ENCODE measurements at regions not wholly inside any gene's neighbourhood (a gene's known extent, or its start where the extent isn't known, plus 50 kb on each side); places are given as distances from the start of the nearest gene placed in this dataset.
"Not testable (repeated sequence)": the region's sequence is repeated elsewhere in the genome, so short reads cannot be mapped to it uniquely, and the experiment has no call there.

GRCh38 chr3:15872807-15873206 lies 75.0 kb upstream of the ANKRD28 start:
- intact Hi-C loops (cut with DNase I; ENCODE audit: low total_unique reads) = loop anchor here (10.0 kb wide), 1 partner anchor 988 kb away; no protein-coding TSS in a partner anchor
- H3K4me3 ChIP-seq (ENCODE audit: low read depth, poor library complexity, severe bottlenecking) = no peak overlapping the region
- no peak for DNase-seq (ENCODE audit: low spot score in 2 of 2)
- TF ChIP-seq CTCF (IDR thresholded peaks at IDR 0.05) = no peak
- TF ChIP-seq POLR2A (IDR thresholded peaks at IDR 0.05) = no peak
- WGBS, 2 donors = 74 to 84% methylated on average over 1 of the region's 1 CpG

- no peak overlapping the region for H3K4me3 ChIP-seq (ENCODE audit: low read depth, poor library complexity, severe bottlenecking)
- no peak for DNase-seq (ENCODE audit: low spot score in 2 of 2)
- WGBS, 2 donors = 63 to 68% methylated on average over 4 of the region's 4 CpGs
- intact Hi-C loops (cut with DNase I; ENCODE audit: low total_unique reads) = loop anchor here (10.0 kb wide), 1 partner anchor 989 kb away; no protein-coding TSS in a partner anchor
- TF ChIP-seq CTCF (IDR thresholded peaks at IDR 0.05) (no peak), POLR2A (IDR thresholded peaks at IDR 0.05) (no peak)
Measured at GRCh38 chr3:15873415-15873814, 75.6 kb upstream of the ANKRD28 start.

GRCh38 chr3:15875016-15875689 lies 77.4 kb upstream of the ANKRD28 start:
- TF ChIP-seq CTCF (IDR thresholded peaks at IDR 0.05) (no peak), POLR2A (IDR thresholded peaks at IDR 0.05) (no peak)
- WGBS, 2 donors = 67 to 78% methylated on average over 1 of the region's 1 CpG
- intact Hi-C loops (cut with DNase I; ENCODE audit: low total_unique reads) = loop anchor here (10.0 kb wide), 1 partner anchor 990 kb away; no protein-coding TSS in a partner anchor
- no peak for DNase-seq (ENCODE audit: low spot score in 2 of 2)
- H3K4me3 ChIP-seq (ENCODE audit: low read depth, poor library complexity, severe bottlenecking) = no peak overlapping the region

- no peak for TF ChIP-seq POLR2A (IDR thresholded peaks at IDR 0.05)
- no peak for TF ChIP-seq CTCF (IDR thresholded peaks at IDR 0.05)
- no peak for DNase-seq (ENCODE audit: low spot score in 2 of 2)
Measured at GRCh38 chr3:15876669-15877068, 78.9 kb upstream of the ANKRD28 start.

GRCh38 chr3:15877813-15878212 lies 80.0 kb upstream of the ANKRD28 start:
- 95 to 96% methylated on average over 13 to 20 of the region's 20 CpGs for WGBS, 2 donors
- no peak overlapping the region for H3K4me3 ChIP-seq (ENCODE audit: low read depth, poor library complexity, severe bottlenecking)
- TF ChIP-seq POLR2A (IDR thresholded peaks at IDR 0.05) (no peak), CTCF (IDR thresholded peaks at IDR 0.05) (no peak)
- intact Hi-C loops (cut with DNase I; ENCODE audit: low total_unique reads) = loop anchor here (10.0 kb wide), 1 partner anchor 993 kb away; no protein-coding TSS in a partner anchor
- DNase-seq (ENCODE audit: low spot score in 2 of 2) = no peak

More at GRCh38 chr3:15876669-15877068, 78.9 kb upstream of the ANKRD28 start:
- H3K4me3 ChIP-seq (ENCODE audit: low read depth, poor library complexity, severe bottlenecking) = no peak overlapping the region
- intact Hi-C loops (cut with DNase I; ENCODE audit: low total_unique reads) = loop anchor here (10.0 kb wide), 1 partner anchor 992 kb away; no protein-coding TSS in a partner anchor
- WGBS, 2 donors = 75 to 85% methylated on average over 1 of the region's 1 CpG

GRCh38 chr3:15879787-15880186 lies 82.0 kb upstream of the ANKRD28 start:
- whole genome bisulfite sequencing, 2 donors = 97 to 100% methylated on average over 2 to 3 of the region's 3 CpGs
- H3K4me3 ChIP-seq (ENCODE audit: low read depth, poor library complexity, severe bottlenecking); DNase-seq (ENCODE audit: low spot score in 2 of 2): not testable (repeated sequence)
- intact Hi-C loops (cut with DNase I; ENCODE audit: low total_unique reads) = loop anchor here (10.0 kb wide), 1 partner anchor 995 kb away; no protein-coding TSS in a partner anchor

Data from lower leg skin (tissue), 4 donors.